ENCODE measurements at regions not wholly inside any gene's neighbourhood (a gene's known extent, or its start where the extent isn't known, plus 50 kb on each side); places are given as distances from the start of the nearest gene placed in this dataset.
"Not testable (repeated sequence)": the region's sequence is repeated elsewhere in the genome, so short reads cannot be mapped to it uniquely, and the experiment has no call there.

- DNase-seq = no peak
Observed at GRCh38 chr5:3098821-3099220, 347.3 kb upstream of the IRX2 start.

- no peak for DNase-seq
Observed at GRCh38 chr5:3092664-3093063, 341.2 kb upstream of the IRX2 start.

GRCh38 chr5:3092211-3092610, 340.7 kb upstream of the IRX2 start:
- DNase-seq = no peak

GRCh38 chr5:3091040-3091774, 339.7 kb upstream of the IRX2 start:
- DNase-seq = no peak

GRCh38 chr5:3090305-3090704, 338.8 kb upstream of the IRX2 start:
- not testable (repeated sequence) for DNase-seq

- no peak for DNase-seq
Observed at GRCh38 chr5:3080366-3080765, 328.9 kb upstream of the IRX2 start.

- DNase-seq = no peak
Observed at GRCh38 chr5:3077684-3078083, 326.2 kb upstream of the IRX2 start.

- no peak for DNase-seq
Observed at GRCh38 chr5:3075309-3075708, 323.8 kb upstream of the IRX2 start.

GRCh38 chr5:3068401-3068800, 316.9 kb upstream of the IRX2 start:
- DNase-seq = no peak

- DNase-seq = no peak
Observed at GRCh38 chr5:3060283-3060682, 308.8 kb upstream of the IRX2 start.

- no peak for DNase-seq
Observed at GRCh38 chr5:3059488-3059887, 308.0 kb upstream of the IRX2 start.

GRCh38 chr5:3058942-3059341, 307.5 kb upstream of the IRX2 start:
- DNase-seq = no peak

GRCh38 chr5:3056866-3057265, 305.4 kb upstream of the IRX2 start:
- DNase-seq = no peak

GRCh38 chr5:3051400-3051799, 299.9 kb upstream of the IRX2 start:
- no peak for DNase-seq

- DNase-seq = no peak
Observed at GRCh38 chr5:3050863-3051262, 299.4 kb upstream of the IRX2 start.

- no peak for DNase-seq
Observed at GRCh38 chr5:3049261-3049660, 297.8 kb upstream of the IRX2 start.

GRCh38 chr5:3047212-3047774, 295.8 kb upstream of the IRX2 start:
- no peak for DNase-seq

- DNase-seq = no peak
Observed at GRCh38 chr5:3043600-3043999, 292.1 kb upstream of the IRX2 start.

- no peak for DNase-seq
Observed at GRCh38 chr5:3041001-3041400, 289.5 kb upstream of the IRX2 start.

GRCh38 chr5:3036041-3036788, 284.7 kb upstream of the IRX2 start:
- no peak for DNase-seq

GRCh38 chr5:3035452-3035851, 284.0 kb upstream of the IRX2 start:
- no peak for DNase-seq

GRCh38 chr5:3034881-3035280, 283.4 kb upstream of the IRX2 start:
- no peak for DNase-seq

GRCh38 chr5:3034449-3034848, 283.0 kb upstream of the IRX2 start:
- DNase-seq = no peak

GRCh38 chr5:3033033-3033755, 281.7 kb upstream of the IRX2 start:
- DNase-seq = no peak

Measured in DMS53 (cell line).